Thyroid gland (tissue), 4 donors: ENCODE measurements at regions not wholly inside any gene's neighbourhood (a gene's known extent, or its start where the extent isn't known, plus 50 kb on each side); places are given as distances from the start of the nearest gene placed in this dataset.

Experiments used
- POLR2A ChIP-seq, 2 donors: fragments of 450-650 bp; IDR thresholded peaks; one replicate each; pipeline ENCODE4 v1.6.1; 2017; ENCODE audit warnings: antibody characterized with exemption in 2 of 2, mild to moderate bottlenecking in 2 of 2, moderate library complexity in 1 of 2
- TF ChIP-seq, protein P1 (sequence below), 6 experiments: fragments of 200-600 bp in 3 of 6; fragments of 450-650 bp in 3 of 6; sonication (generic) in 3 of 6; IDR thresholded peaks; one replicate each; pipeline ENCODE4 v1.5.1; 2016 to 2019; ENCODE audit warnings: antibody characterized with exemption in 6 of 6, mild to moderate bottlenecking in 2 of 6, inconsistent platforms in 1 of 6, moderate library complexity in 1 of 6

DNA sequence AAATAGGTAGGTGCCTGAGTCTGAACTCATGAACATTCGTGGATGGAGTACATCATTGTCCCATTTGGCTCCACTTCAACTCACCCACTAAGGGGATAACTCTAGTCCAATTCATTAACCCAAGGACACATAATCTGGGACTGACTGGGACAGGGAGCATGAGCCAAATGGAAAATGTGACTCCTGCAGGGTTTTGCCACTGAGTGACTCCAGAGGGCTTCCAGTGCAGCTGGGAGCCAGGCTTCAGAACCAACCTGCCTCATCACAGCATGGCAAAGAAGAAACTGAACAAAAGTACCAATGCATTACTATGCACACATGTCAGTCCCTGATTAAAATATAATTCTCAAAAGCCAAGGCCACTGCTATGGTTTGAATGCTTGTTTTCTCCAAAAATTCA, 159.7 kb upstream of the SNX2 start:
- TF ChIP-seq, protein P1, sequence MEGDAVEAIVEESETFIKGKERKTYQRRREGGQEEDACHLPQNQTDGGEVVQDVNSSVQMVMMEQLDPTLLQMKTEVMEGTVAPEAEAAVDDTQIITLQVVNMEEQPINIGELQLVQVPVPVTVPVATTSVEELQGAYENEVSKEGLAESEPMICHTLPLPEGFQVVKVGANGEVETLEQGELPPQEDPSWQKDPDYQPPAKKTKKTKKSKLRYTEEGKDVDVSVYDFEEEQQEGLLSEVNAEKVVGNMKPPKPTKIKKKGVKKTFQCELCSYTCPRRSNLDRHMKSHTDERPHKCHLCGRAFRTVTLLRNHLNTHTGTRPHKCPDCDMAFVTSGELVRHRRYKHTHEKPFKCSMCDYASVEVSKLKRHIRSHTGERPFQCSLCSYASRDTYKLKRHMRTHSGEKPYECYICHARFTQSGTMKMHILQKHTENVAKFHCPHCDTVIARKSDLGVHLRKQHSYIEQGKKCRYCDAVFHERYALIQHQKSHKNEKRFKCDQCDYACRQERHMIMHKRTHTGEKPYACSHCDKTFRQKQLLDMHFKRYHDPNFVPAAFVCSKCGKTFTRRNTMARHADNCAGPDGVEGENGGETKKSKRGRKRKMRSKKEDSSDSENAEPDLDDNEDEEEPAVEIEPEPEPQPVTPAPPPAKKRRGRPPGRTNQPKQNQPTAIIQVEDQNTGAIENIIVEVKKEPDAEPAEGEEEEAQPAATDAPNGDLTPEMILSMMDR (IDR thresholded peaks at IDR 0.05) = no peak
- no peak for TF ChIP-seq POLR2A (IDR thresholded peaks at IDR 0.05)
